Adrenal gland (tissue), 5 donors: ENCODE measurements at regions not wholly inside any gene's neighbourhood (a gene's known extent, or its start where the extent isn't known, plus 50 kb on each side); places are given as distances from the start of the nearest gene placed in this dataset.

ENCODE experiments used
- CTCF ChIP-seq, 6 experiments: fragments of 450-650 bp in 4 of 6; fragments of 200-600 bp in 2 of 6; sonication (generic) in 1 of 6; IDR thresholded peaks; 1 replicate in 5 of 6; 2 replicates in 1 of 6; pipeline versions ENCODE4 v1.5.1 to v1.8.0; 2016 to 2021; ENCODE audit warnings: antibody characterized with exemption in 6 of 6, mild to moderate bottlenecking in 2 of 6, moderate library complexity in 1 of 6
- POLR2A ChIP-seq, 2 donors: fragments of 450-650 bp; IDR thresholded peaks; one replicate each; pipeline ENCODE4 v1.6.1; 2017; ENCODE audit warnings: antibody characterized with exemption in 2 of 2, mild to moderate bottlenecking in 2 of 2, moderate library complexity in 1 of 2
- donor health status: DM: no; HTN: no; CAD: no.

GRCh38 chr6:15114061-15114460, 131.8 kb upstream of the JARID2 start:
- no peak for TF ChIP-seq POLR2A (IDR thresholded peaks at IDR 0.05)
- no peak for TF ChIP-seq CTCF (IDR thresholded peaks at IDR 0.05)
